GM23248 (cell line): ENCODE measurements at regions not wholly inside any gene's neighbourhood (a gene's known extent, or its start where the extent isn't known, plus 50 kb on each side); places are given as distances from the start of the nearest gene placed in this dataset.

Source experiments
- EZH2 ChIP-seq: fragments of 200-600 bp; sonication (generic); IDR thresholded peaks from 2 replicates; pipeline ENCODE4 v1.6.1; 2018; ENCODE audit warnings: antibody characterized with exemption, mild to moderate bottlenecking; ENCODE audit not compliant: insufficient read depth, poor library complexity, severe bottlenecking
- EZH2phosphoT487 ChIP-seq: fragments of 200-600 bp; sonication (generic); IDR thresholded peaks from 2 replicates; pipeline ENCODE4 v1.6.1; 2018; ENCODE audit warnings: antibody characterized with exemption, moderate library complexity, mild to moderate bottlenecking, low read depth; ENCODE audit not compliant: insufficient read depth

DNA sequence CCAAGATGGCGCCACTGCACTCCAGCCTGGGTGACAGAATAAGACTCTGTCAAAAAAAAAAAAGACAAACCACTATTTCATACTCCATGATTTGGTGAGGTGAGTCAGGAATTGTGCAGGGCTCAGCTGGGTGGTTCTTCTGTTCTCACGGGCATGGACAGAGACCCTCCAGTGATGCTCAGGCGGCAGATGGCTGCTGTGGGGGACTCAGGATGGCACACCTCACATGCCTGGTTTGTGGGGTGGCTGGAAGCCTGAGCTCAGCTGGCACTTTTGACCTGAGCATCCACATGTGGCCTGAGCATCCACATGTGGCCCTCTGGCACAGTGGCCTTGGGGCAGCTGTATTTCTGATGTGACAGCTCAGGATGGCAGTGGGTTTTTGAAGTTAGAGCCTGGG lies 217.2 kb downstream of the IRX2 start:
- TF ChIP-seq EZH2 (no peak), EZH2phosphoT487 (no peak)
